Muscle layer of duodenum (tissue), 2 donors: ENCODE measurements at regions not wholly inside any gene's neighbourhood (a gene's known extent, or its start where the extent isn't known, plus 50 kb on each side); places are given as distances from the start of the nearest gene placed in this dataset.

ENCODE experiments used
- H3K27ac ChIP-seq: one replicate; pipeline ENCODE4 v1.7.0; 2013; ENCODE audit warnings: mild to moderate bottlenecking, low read length
- H3K27me3 ChIP-seq: one replicate; pipeline ENCODE4 v1.7.0; 2013; ENCODE audit warnings: low read depth, mild to moderate bottlenecking, control low read depth, low read length
- H3K36me3 ChIP-seq, 2 donors: one replicate each; pipeline ENCODE4 v1.7.0; 2013; ENCODE audit warnings: low read length in 2 of 2, control low read depth in 1 of 2, mild to moderate bottlenecking in 1 of 2; ENCODE audit not compliant: insufficient read depth in 2 of 2, control insufficient read depth in 1 of 2
- H3K4me1 ChIP-seq, 2 donors: one replicate each; pipeline ENCODE4 v1.7.0; 2013; ENCODE audit warnings: low read length in 2 of 2, mild to moderate bottlenecking in 2 of 2, control low read depth in 1 of 2, moderate library complexity in 1 of 2; ENCODE audit not compliant: insufficient read depth in 2 of 2, control insufficient read depth in 1 of 2
- H3K4me3 ChIP-seq, 2 donors: one replicate each; pipeline ENCODE4 v1.7.0; 2013; ENCODE audit warnings: low read length in 2 of 2, low read depth in 1 of 2, mild to moderate bottlenecking in 1 of 2
- H3K9me3 ChIP-seq, 2 donors: one replicate each; pipeline ENCODE4 v1.7.0; 2013; ENCODE audit warnings: low read length in 2 of 2, control low read depth in 1 of 2, mild to moderate bottlenecking in 1 of 2; ENCODE audit not compliant: control insufficient read depth in 1 of 2
- donor health status: healthy.

GRCh38 chr1:14215151-14215550, 383.3 kb upstream of the KAZN start:
- Histone ChIP-seq H3K27ac (no peak overlapping the region), H3K9me3 (peaks cover 12 to 26% of the 10 kb centered on the region in 2 donors), H3K27me3 (no peaks in the 10 kb centered on the region)

GRCh38 chr1:14217384-14217783, 381.1 kb upstream of the KAZN start:
- no peaks in the 10 kb centered on the region for H3K4me1 ChIP-seq
- no peak overlapping the region for H3K4me3 ChIP-seq
- H3K36me3 ChIP-seq: no peaks in the 10 kb centered on the region
- no peaks in the 10 kb centered on the region for H3K27me3 ChIP-seq
- peaks cover 12 to 26% of the 10 kb centered on the region in 2 donors for H3K9me3 ChIP-seq
- H3K27ac ChIP-seq: no peak overlapping the region

More at GRCh38 chr1:14215151-14215550, 383.3 kb upstream of the KAZN start:
- no peaks in the 10 kb centered on the region for H3K4me1 ChIP-seq
- H3K4me3 ChIP-seq: no peak overlapping the region
- no peaks in the 10 kb centered on the region for H3K36me3 ChIP-seq

GRCh38 chr1:14220324-14220723, 378.2 kb upstream of the KAZN start:
- Histone ChIP-seq H3K27me3 (no peaks in the 10 kb centered on the region), H3K4me3 (no peak overlapping the region), H3K36me3 (no peaks in the 10 kb centered on the region), H3K4me1 (no peaks in the 10 kb centered on the region), H3K27ac (no peak overlapping the region), H3K9me3 (peaks cover 9 to 23% of the 10 kb centered on the region in 2 donors)

- no peak overlapping the region for H3K4me3 ChIP-seq
- no peaks in the 10 kb centered on the region for H3K4me1 ChIP-seq
- no peaks in the 10 kb centered on the region for H3K27me3 ChIP-seq
- no peaks in the 10 kb centered on the region for H3K36me3 ChIP-seq
- peaks cover 7 to 20% of the 10 kb centered on the region in 2 donors for H3K9me3 ChIP-seq
- H3K27ac ChIP-seq: no peak overlapping the region
Observed at GRCh38 chr1:14220811-14221210, 377.7 kb upstream of the KAZN start.

- H3K9me3 ChIP-seq: peaks cover 4 to 13% of the 10 kb centered on the region in 2 donors
- no peak overlapping the region for H3K27ac ChIP-seq
- no peaks in the 10 kb centered on the region for H3K27me3 ChIP-seq
- H3K36me3 ChIP-seq: no peaks in the 10 kb centered on the region
- H3K4me1 ChIP-seq: no peaks in the 10 kb centered on the region
- no peak overlapping the region for H3K4me3 ChIP-seq
Observed at GRCh38 chr1:14222086-14222485, 376.4 kb upstream of the KAZN start.

- Histone ChIP-seq H3K4me1 (no peaks in the 10 kb centered on the region), H3K9me3 (peaks cover 0 to 12% of the 10 kb centered on the region in 2 donors), H3K36me3 (no peaks in the 10 kb centered on the region), H3K27me3 (no peaks in the 10 kb centered on the region), H3K4me3 (no peak overlapping the region), H3K27ac (no peak overlapping the region)
Observed at GRCh38 chr1:14228677-14229076, 369.8 kb upstream of the KAZN start.

GRCh38 chr1:14233510-14233909, 365.0 kb upstream of the KAZN start:
- no peak overlapping the region for H3K4me3 ChIP-seq
- no peak overlapping the region for H3K27ac ChIP-seq
- H3K4me1 ChIP-seq: no peaks in the 10 kb centered on the region
- H3K27me3 ChIP-seq: no peaks in the 10 kb centered on the region
- peaks cover 0 to 12% of the 10 kb centered on the region in 2 donors for H3K9me3 ChIP-seq
- H3K36me3 ChIP-seq: no peaks in the 10 kb centered on the region

GRCh38 chr1:14236097-14236496, 362.4 kb upstream of the KAZN start:
- Histone ChIP-seq H3K36me3 (no peaks in the 10 kb centered on the region), H3K4me3 (no peak overlapping the region), H3K9me3 (peaks cover 0 to 12% of the 10 kb centered on the region in 2 donors), H3K4me1 (no peaks in the 10 kb centered on the region), H3K27me3 (no peaks in the 10 kb centered on the region), H3K27ac (no peak overlapping the region)

- H3K4me3 ChIP-seq: no peak overlapping the region
- no peaks in the 10 kb centered on the region for H3K27me3 ChIP-seq
- no peaks in the 10 kb centered on the region for H3K4me1 ChIP-seq
- H3K27ac ChIP-seq: peak overlapping the region; percentile 25
- H3K36me3 ChIP-seq: no peaks in the 10 kb centered on the region
- H3K9me3 ChIP-seq: no peaks in the 10 kb centered on the region
Observed at GRCh38 chr1:14238472-14239307, 359.8 kb upstream of the KAZN start.

GRCh38 chr1:14240265-14240664, 358.2 kb upstream of the KAZN start:
- no peaks in the 10 kb centered on the region for H3K27me3 ChIP-seq
- H3K4me1 ChIP-seq: no peaks in the 10 kb centered on the region
- H3K27ac ChIP-seq: peak overlapping the region; percentile 14
- no peaks in the 10 kb centered on the region for H3K36me3 ChIP-seq
- H3K9me3 ChIP-seq: no peaks in the 10 kb centered on the region
- H3K4me3 ChIP-seq: no peak overlapping the region

GRCh38 chr1:14242123-14242522, 356.4 kb upstream of the KAZN start:
- Histone ChIP-seq H3K27ac (no peak overlapping the region), H3K4me1 (no peaks in the 10 kb centered on the region), H3K36me3 (no peaks in the 10 kb centered on the region), H3K9me3 (no peaks in the 10 kb centered on the region), H3K4me3 (no peak overlapping the region), H3K27me3 (no peaks in the 10 kb centered on the region)

- Histone ChIP-seq H3K27ac (no peak overlapping the region), H3K4me3 (no peak overlapping the region), H3K36me3 (no peaks in the 10 kb centered on the region), H3K4me1 (no peaks in the 10 kb centered on the region), H3K27me3 (no peaks in the 10 kb centered on the region), H3K9me3 (no peaks in the 10 kb centered on the region)
Observed at GRCh38 chr1:14242870-14243269, 355.6 kb upstream of the KAZN start.
